ENCODE measurements at regions not wholly inside any gene's neighbourhood (a gene's known extent, or its start where the extent isn't known, plus 50 kb on each side); places are given as distances from the start of the nearest gene placed in this dataset.

DNA sequence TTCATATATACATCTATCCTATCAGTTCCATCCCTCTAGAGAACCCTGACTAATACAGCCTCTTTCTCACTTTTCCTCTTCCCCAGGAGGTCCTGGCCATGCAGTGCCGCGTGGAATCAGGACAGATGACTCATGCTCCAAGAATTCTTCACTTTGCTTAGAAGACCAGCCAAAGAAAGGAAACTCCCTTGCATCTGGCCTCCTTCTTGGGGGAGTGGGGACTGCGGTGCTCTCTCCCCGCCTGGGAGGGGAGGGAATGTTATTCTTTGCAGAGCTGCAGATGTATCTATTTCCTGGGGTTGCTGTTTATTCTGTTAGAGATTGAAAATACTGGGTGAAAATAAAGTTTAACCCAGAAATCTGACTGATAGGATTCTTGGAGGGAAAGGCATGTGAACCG is 111.5 kb upstream of the SH3BP4 start:
- Histone ChIP-seq H3K4me1 (ENCODE audit: control insufficient read depth, insufficient read depth, low read length) (peaks cover 12% of the 10 kb centered on the region), H3K4me3 (ENCODE audit: low read depth, low read length) (no peak overlapping the region), H3K9me3 (ENCODE audit: control insufficient read depth, insufficient read depth, low read depth, low read length) (no peaks in the 10 kb centered on the region), H3K36me3 (ENCODE audit: control insufficient read depth in 2 of 2, insufficient read depth in 1 of 2, low read length in 2 of 2) (no peaks in the 10 kb centered on the region), H3K27ac (ENCODE audit: extremely low read depth, low read depth, low read length) (no peak overlapping the region)
- CTCF ChIA-PET = interaction anchor here (0.7 kb wide), 1 partner anchor 42 kb away, joined by 3 read pairs; no protein-coding TSS in a partner anchor
- POLR2A ChIA-PET = no interaction called here
- peak; percentile 96 for TF ChIP-seq WT1 (tag by site-specific recombination; IDR thresholded peaks at IDR 0.05)
- TF ChIP-seq KLF10 (tag by site-specific recombination; IDR thresholded peaks at IDR 0.05) = 0 out of 2 replicates have a peak, but pooled peaks have one; percentile 16
- no peak for TF ChIP-seq ZNF248 (tag by site-specific recombination; IDR thresholded peaks at IDR 0.05)
- TF ChIP-seq ZNF354C (tag by site-specific recombination; IDR thresholded peaks at IDR 0.05; ENCODE audit: borderline replicate concordance, low read depth) = no peak
- TF ChIP-seq ZNF426 (tag by site-specific recombination; IDR thresholded peaks at IDR 0.05) = no peak
- TF ChIP-seq ZNF274 (IDR thresholded peaks at IDR 0.05; ENCODE audit: low read length) = no peak
- TF ChIP-seq ZNF274 (tag by site-specific recombination; IDR thresholded peaks at IDR 0.05; ENCODE audit: borderline replicate concordance) = no peak
- TF ChIP-seq ZBTB17 (tag by site-specific recombination; IDR thresholded peaks at IDR 0.05) = peak; percentile 74
- TF ChIP-seq SP2 (tag by site-specific recombination; IDR thresholded peaks at IDR 0.05) = 0 out of 2 replicates have a peak, but pooled peaks have one; percentile 11
- TF ChIP-seq ZXDB (tag by site-specific recombination; IDR thresholded peaks at IDR 0.05) = 0 out of 2 replicates have a peak, but pooled peaks have one; percentile 28
- TF ChIP-seq, protein P1, sequence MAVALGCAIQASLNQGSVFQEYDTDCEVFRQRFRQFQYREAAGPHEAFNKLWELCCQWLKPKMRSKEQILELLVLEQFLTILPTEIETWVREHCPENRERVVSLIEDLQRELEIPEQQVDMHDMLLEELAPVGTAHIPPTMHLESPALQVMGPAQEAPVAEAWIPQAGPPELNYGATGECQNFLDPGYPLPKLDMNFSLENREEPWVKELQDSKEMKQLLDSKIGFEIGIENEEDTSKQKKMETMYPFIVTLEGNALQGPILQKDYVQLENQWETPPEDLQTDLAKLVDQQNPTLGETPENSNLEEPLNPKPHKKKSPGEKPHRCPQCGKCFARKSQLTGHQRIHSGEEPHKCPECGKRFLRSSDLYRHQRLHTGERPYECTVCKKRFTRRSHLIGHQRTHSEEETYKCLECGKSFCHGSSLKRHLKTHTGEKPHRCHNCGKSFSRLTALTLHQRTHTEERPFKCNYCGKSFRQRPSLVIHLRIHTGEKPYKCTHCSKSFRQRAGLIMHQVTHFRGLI (tag by site-specific recombination; IDR thresholded peaks at IDR 0.05) = no peak
- TF ChIP-seq ZEB2 (tag by site-specific recombination; IDR thresholded peaks at IDR 0.05) = 0 out of 2 replicates have a peak, but pooled peaks have one; percentile 36
- TF ChIP-seq ZNF138 (tag by site-specific recombination; IDR thresholded peaks at IDR 0.05; ENCODE audit: borderline replicate concordance) = no peak
- TF ChIP-seq KLF1 (tag by site-specific recombination; IDR thresholded peaks at IDR 0.05) = peak; percentile 13; the same call in 1 of the 2 replicates
- TF ChIP-seq, protein P2, sequence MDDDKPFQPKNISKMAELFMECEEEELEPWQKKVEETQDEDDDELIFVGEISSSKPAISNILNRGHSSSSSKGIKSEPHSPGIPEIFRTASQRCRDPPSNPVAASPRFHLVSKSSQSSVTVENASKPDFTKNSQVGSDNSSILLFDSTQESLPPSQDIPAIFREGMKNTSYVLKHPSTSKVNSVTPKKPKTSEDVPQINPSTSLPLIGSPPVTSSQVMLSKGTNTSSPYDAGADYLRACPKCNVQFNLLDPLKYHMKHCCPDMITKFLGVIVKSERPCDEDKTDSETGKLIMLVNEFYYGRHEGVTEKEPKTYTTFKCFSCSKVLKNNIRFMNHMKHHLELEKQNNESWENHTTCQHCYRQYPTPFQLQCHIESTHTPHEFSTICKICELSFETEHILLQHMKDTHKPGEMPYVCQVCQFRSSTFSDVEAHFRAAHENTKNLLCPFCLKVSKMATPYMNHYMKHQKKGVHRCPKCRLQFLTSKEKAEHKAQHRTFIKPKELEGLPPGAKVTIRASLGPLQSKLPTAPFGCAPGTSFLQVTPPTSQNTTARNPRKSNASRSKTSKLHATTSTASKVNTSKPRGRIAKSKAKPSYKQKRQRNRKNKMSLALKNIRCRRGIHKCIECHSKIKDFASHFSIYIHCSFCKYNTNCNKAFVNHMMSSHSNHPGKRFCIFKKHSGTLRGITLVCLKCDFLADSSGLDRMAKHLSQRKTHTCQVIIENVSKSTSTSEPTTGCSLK (tag by site-specific recombination; IDR thresholded peaks at IDR 0.05) = no peak
- TF ChIP-seq, protein P3, sequence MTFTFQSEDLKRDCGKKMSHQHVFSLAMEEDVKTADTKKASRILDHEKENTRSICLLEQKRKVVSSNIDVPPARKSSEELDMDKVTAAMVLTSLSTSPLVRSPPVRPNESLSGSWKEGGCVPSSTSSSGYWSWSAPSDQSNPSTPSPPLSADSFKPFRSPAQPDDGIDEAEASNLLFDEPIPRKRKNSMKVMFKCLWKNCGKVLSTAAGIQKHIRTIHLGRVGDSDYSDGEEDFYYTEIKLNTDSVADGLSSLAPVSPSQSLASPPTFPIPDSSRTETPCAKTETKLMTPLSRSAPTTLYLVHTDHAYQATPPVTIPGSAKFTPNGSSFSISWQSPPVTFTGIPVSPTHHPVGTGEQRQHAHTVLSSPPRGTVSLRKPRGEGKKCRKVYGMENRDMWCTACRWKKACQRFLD (tag by site-specific recombination; IDR thresholded peaks at IDR 0.05) = no peak
- TF ChIP-seq ZNF843 (tag by site-specific recombination; IDR thresholded peaks at IDR 0.05) = 0 out of 2 replicates have a peak, but pooled peaks have one; percentile 27
- no peak for TF ChIP-seq ZNF529 (tag by site-specific recombination; IDR thresholded peaks at IDR 0.05; ENCODE audit: insufficient replicate concordance)
- no peak for TF ChIP-seq ZNF555 (tag by site-specific recombination; conservative IDR thresholded peaks at IDR 0.05)
- peak; percentile 66 for TF ChIP-seq SP7 (tag by site-specific recombination; IDR thresholded peaks at IDR 0.05)
- no peak for TF ChIP-seq ZNF266 (tag by site-specific recombination; IDR thresholded peaks at IDR 0.05; ENCODE audit: low read depth)
- TF ChIP-seq ZNF548 (tag by site-specific recombination; IDR thresholded peaks at IDR 0.05) = no peak
- no peak for TF ChIP-seq SETDB1 (IDR thresholded peaks at IDR 0.05; ENCODE audit: insufficient read length, low read length)
- TF ChIP-seq SALL2 (tag by site-specific recombination; IDR thresholded peaks at IDR 0.05; ENCODE audit: borderline replicate concordance) = no peak
- peak; percentile 58 for TF ChIP-seq GLIS2 (tag by site-specific recombination; IDR thresholded peaks at IDR 0.05)
- no peak for TF ChIP-seq ZNF48 (tag by site-specific recombination; IDR thresholded peaks at IDR 0.05)
- TF ChIP-seq ZNF544 (tag by site-specific recombination; IDR thresholded peaks at IDR 0.05) = no peak
- TF ChIP-seq ZNF660 (tag by site-specific recombination; IDR thresholded peaks at IDR 0.05) = peak; percentile 57; the same call in 1 of the 2 replicates
- TF ChIP-seq ZNF302 (tag by site-specific recombination; IDR thresholded peaks at IDR 0.05; ENCODE audit: low read depth) = no peak
- TF ChIP-seq GFI1B (tag by site-specific recombination; IDR thresholded peaks at IDR 0.05) = no peak
- TF ChIP-seq, protein P4, sequence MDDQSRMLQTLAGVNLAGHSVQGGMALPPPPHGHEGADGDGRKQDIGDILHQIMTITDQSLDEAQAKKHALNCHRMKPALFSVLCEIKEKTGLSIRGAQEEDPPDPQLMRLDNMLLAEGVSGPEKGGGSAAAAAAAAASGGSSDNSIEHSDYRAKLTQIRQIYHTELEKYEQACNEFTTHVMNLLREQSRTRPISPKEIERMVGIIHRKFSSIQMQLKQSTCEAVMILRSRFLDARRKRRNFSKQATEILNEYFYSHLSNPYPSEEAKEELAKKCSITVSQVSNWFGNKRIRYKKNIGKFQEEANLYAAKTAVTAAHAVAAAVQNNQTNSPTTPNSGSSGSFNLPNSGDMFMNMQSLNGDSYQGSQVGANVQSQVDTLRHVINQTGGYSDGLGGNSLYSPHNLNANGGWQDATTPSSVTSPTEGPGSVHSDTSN (CRISPR knock-in tag; IDR thresholded peaks at IDR 0.05) = no peak
- no peak for TF ChIP-seq ZSCAN30 (tag by site-specific recombination; IDR thresholded peaks at IDR 0.05)
- no peak for TF ChIP-seq ZNF10 (tag by site-specific recombination; IDR thresholded peaks at IDR 0.05)
- TF ChIP-seq, protein P5, sequence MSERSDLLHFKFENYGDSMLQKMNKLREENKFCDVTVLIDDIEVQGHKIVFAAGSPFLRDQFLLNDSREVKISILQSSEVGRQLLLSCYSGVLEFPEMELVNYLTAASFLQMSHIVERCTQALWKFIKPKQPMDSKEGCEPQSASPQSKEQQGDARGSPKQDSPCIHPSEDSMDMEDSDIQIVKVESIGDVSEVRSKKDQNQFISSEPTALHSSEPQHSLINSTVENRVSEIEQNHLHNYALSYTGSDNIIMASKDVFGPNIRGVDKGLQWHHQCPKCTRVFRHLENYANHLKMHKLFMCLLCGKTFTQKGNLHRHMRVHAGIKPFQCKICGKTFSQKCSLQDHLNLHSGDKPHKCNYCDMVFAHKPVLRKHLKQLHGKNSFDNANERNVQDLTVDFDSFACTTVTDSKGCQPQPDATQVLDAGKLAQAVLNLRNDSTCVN (tag by site-specific recombination; optimal IDR thresholded peaks at IDR 0.05) = no peak

All from HEK293 (cell line).